ENCODE measurements at regions not wholly inside any gene's neighbourhood (a gene's known extent, or its start where the extent isn't known, plus 50 kb on each side); places are given as distances from the start of the nearest gene placed in this dataset.
"Not testable (repeated sequence)": the region's sequence is repeated elsewhere in the genome, so short reads cannot be mapped to it uniquely, and the experiment has no call there.

DNA sequence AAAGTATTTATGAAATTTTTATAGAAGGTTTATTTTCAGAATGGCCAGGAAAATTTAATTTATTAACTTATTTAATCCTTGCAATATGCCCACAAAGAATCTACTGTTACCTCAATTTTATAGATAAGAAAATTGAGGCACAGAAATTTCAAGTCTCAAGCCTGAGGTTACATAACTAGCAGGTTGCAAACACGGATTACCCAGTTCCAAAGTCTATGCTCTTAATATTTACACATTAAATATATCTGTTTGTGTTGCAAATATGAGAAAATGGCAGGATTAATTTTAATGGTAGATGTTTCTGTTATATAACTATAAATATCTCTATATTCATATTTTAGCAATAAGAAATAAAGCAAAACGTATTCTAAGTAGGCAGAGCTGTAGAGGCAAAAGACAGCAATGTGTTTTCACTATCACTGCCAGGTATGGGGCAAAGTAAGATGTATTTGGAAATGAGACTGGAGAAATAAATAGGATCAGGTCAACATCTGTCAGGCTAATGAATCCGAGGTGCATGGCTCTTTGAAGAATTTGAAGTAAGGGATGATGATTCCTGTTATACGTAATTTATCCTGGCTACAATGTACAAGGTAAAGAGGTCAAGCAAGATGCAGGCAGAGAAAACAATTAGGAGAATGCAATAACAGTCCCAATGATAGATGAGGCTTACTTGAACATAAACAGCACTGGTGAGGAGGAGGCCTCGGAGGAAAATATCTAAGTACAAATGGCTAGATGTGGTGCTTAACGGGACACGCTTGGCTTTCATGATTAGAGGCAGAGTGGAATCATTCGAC, 354.1 kb upstream of the VSTM2A start:
- TF ChIP-seq, protein P1, sequence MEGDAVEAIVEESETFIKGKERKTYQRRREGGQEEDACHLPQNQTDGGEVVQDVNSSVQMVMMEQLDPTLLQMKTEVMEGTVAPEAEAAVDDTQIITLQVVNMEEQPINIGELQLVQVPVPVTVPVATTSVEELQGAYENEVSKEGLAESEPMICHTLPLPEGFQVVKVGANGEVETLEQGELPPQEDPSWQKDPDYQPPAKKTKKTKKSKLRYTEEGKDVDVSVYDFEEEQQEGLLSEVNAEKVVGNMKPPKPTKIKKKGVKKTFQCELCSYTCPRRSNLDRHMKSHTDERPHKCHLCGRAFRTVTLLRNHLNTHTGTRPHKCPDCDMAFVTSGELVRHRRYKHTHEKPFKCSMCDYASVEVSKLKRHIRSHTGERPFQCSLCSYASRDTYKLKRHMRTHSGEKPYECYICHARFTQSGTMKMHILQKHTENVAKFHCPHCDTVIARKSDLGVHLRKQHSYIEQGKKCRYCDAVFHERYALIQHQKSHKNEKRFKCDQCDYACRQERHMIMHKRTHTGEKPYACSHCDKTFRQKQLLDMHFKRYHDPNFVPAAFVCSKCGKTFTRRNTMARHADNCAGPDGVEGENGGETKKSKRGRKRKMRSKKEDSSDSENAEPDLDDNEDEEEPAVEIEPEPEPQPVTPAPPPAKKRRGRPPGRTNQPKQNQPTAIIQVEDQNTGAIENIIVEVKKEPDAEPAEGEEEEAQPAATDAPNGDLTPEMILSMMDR (IDR thresholded peaks at IDR 0.05; ENCODE audit: poor library complexity, severe bottlenecking) = no peak
- ATAC-seq (ENCODE audit: low read depth) = no peak
- no peak overlapping the region for H3K27ac ChIP-seq (ENCODE audit: poor library complexity, severe bottlenecking)
- H3K4me3 ChIP-seq (ENCODE audit: severe bottlenecking) = no peak overlapping the region
- no peaks in the 10 kb centered on the region for H3K36me3 ChIP-seq (ENCODE audit: low read depth)
- no peak for DNase-seq (ENCODE audit: low spot score)
- H3K4me1 ChIP-seq (ENCODE audit: insufficient read depth, poor library complexity, severe bottlenecking) = no peaks in the 10 kb centered on the region
- no peaks in the 10 kb centered on the region for H3K27me3 ChIP-seq (ENCODE audit: insufficient read depth, poor library complexity, severe bottlenecking)
- H3K9me3 ChIP-seq (ENCODE audit: severe bottlenecking) = no peaks in the 10 kb centered on the region

DNA sequence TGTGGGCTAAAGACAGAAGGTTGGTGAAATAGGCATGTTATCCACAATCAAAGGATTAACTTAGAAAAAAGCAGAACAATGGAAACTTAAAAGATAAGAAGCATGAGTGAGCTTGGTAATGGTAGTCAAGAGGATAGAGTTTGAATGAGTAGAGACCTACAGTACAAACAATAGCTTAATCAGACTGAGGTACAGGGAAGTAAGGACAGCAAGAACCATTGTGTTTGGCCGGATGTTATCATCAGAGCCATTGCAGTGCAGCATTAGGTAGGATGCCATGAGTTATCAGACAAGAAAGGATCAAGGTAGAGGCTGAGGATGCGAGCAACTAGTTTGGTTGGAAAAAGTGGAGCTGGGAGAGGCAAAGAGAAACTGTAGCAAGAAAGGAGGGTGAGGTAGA, 353.3 kb upstream of the VSTM2A start:
- no peak overlapping the region for H3K27ac ChIP-seq (ENCODE audit: poor library complexity, severe bottlenecking)
- H3K27me3 ChIP-seq (ENCODE audit: insufficient read depth, poor library complexity, severe bottlenecking) = no peaks in the 10 kb centered on the region
- ATAC-seq (ENCODE audit: low read depth) (no peak), DNase-seq (ENCODE audit: low spot score) (no peak)
- H3K4me3 ChIP-seq (ENCODE audit: severe bottlenecking) = no peak overlapping the region
- no peaks in the 10 kb centered on the region for H3K36me3 ChIP-seq (ENCODE audit: low read depth)
- no peaks in the 10 kb centered on the region for H3K4me1 ChIP-seq (ENCODE audit: insufficient read depth, poor library complexity, severe bottlenecking)
- H3K9me3 ChIP-seq (ENCODE audit: severe bottlenecking) = no peaks in the 10 kb centered on the region
- TF ChIP-seq, protein P1 (IDR thresholded peaks at IDR 0.05; ENCODE audit: poor library complexity, severe bottlenecking) = no peak

DNA sequence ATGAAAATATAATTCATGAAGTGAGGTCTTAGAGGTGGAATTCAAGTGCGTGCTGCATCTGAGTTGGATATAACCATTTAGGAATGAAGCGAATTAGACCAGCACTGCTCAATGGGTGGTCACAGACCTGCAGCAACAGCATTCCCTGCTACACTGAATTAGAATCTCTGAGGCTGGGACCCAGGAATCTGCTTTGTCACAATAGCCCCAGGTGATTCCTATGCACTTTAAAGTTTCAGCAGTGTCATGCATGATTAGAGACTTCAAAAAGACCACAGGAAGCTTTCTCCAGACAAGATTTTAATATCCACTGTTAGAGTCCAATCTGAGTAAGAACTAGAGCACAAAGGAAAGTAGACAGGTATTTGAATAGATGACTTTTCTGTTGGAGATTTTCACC, 352.8 kb upstream of the VSTM2A start:
- no peak overlapping the region for H3K4me3 ChIP-seq (ENCODE audit: severe bottlenecking)
- H3K27ac ChIP-seq (ENCODE audit: poor library complexity, severe bottlenecking) = no peak overlapping the region
- H3K4me1 ChIP-seq (ENCODE audit: insufficient read depth, poor library complexity, severe bottlenecking) = no peaks in the 10 kb centered on the region
- no peaks in the 10 kb centered on the region for H3K27me3 ChIP-seq (ENCODE audit: insufficient read depth, poor library complexity, severe bottlenecking)
- DNase-seq (ENCODE audit: low spot score) = no peak
- no peak for ATAC-seq (ENCODE audit: low read depth)
- H3K9me3 ChIP-seq (ENCODE audit: severe bottlenecking) = no peaks in the 10 kb centered on the region
- TF ChIP-seq, protein P1 (IDR thresholded peaks at IDR 0.05; ENCODE audit: poor library complexity, severe bottlenecking) = no peak
- no peaks in the 10 kb centered on the region for H3K36me3 ChIP-seq (ENCODE audit: low read depth)

DNA sequence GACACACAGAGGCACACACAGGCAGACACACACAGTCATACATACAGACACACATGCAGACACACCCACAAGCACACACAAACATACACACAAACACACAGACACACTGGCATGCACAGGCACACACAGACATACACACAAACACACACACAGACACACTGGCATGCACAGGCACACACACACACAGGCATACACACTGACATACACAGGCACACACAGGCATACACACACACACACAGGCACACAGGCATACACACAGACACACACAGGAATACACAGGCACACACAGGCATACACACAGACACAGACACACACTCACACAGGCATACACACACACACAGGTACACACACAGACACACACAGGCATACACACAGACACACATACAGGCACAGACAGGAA, 340.7 kb upstream of the VSTM2A start:
- ATAC-seq (ENCODE audit: low read depth) (no peak), DNase-seq (ENCODE audit: low spot score) (no peak)
- H3K36me3 ChIP-seq (ENCODE audit: low read depth) = no peaks in the 10 kb centered on the region
- TF ChIP-seq, protein P1 (IDR thresholded peaks at IDR 0.05; ENCODE audit: poor library complexity, severe bottlenecking) = no peak
- no peak overlapping the region for H3K27ac ChIP-seq (ENCODE audit: poor library complexity, severe bottlenecking)
- no peaks in the 10 kb centered on the region for H3K4me1 ChIP-seq (ENCODE audit: insufficient read depth, poor library complexity, severe bottlenecking)
- H3K27me3 ChIP-seq (ENCODE audit: insufficient read depth, poor library complexity, severe bottlenecking) = no peaks in the 10 kb centered on the region
- no peaks in the 10 kb centered on the region for H3K9me3 ChIP-seq (ENCODE audit: severe bottlenecking)
- no peak overlapping the region for H3K4me3 ChIP-seq (ENCODE audit: severe bottlenecking)

DNA sequence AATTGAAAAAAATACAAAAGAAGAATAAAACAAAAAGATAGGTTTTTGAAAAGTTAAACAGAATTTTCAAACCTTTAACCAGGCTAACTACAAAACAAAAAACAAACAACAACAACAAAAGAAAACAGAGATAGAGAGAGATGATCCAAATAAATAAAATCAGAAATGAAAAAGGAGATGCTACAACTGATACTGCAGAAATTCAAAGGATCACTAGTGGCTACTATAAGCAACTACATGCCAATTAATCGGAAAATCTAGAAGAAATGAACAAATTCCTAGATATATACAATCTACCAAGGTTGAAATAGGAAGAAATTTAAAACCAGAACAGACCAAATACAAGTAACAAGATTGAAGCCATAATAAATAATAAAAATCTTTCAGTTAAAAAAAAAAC, 326.8 kb upstream of the VSTM2A start:
- no peak overlapping the region for H3K4me3 ChIP-seq (ENCODE audit: severe bottlenecking)
- TF ChIP-seq, protein P1 (IDR thresholded peaks at IDR 0.05; ENCODE audit: poor library complexity, severe bottlenecking) = no peak
- peaks cover 7% of the 10 kb centered on the region for H3K9me3 ChIP-seq (ENCODE audit: severe bottlenecking)

DNA sequence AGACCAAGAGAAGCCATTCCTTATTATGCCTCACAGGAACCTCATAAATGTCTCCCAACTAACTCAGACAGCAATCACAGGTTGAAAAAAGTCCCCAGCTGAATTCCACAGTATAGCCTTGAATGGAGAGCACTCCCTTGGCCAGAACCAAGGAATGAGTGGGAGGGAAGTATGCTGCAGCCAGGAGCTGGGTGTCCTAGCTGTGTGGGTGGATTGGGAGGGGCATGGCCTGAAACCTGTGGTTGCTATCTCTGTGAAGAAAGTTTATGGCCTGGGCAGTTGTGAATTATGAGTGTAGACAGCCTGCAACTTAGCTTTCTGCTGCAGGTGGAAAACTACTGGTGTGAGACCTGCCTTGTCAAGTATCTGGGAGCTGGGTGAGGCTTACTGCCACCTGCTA, 316.1 kb upstream of the VSTM2A start:
- H3K27ac ChIP-seq (ENCODE audit: poor library complexity, severe bottlenecking); ATAC-seq (ENCODE audit: low read depth): not testable (repeated sequence)

More for the DNA sequence above, 326.8 kb upstream of the VSTM2A start:
- Histone ChIP-seq H3K27ac (ENCODE audit: poor library complexity, severe bottlenecking) (no peak overlapping the region), H3K27me3 (ENCODE audit: insufficient read depth, poor library complexity, severe bottlenecking) (no peaks in the 10 kb centered on the region), H3K36me3 (ENCODE audit: low read depth) (no peaks in the 10 kb centered on the region), H3K4me1 (ENCODE audit: insufficient read depth, poor library complexity, severe bottlenecking) (no peaks in the 10 kb centered on the region)
- no peak for ATAC-seq (ENCODE audit: low read depth)
- no peak for DNase-seq (ENCODE audit: low spot score)

More for the DNA sequence above, 316.1 kb upstream of the VSTM2A start:
- not testable (repeated sequence) for H3K27me3 ChIP-seq (ENCODE audit: insufficient read depth, poor library complexity, severe bottlenecking); H3K9me3 ChIP-seq (ENCODE audit: severe bottlenecking); H3K4me3 ChIP-seq (ENCODE audit: severe bottlenecking); H3K4me1 ChIP-seq (ENCODE audit: insufficient read depth, poor library complexity, severe bottlenecking); DNase-seq (ENCODE audit: low spot score); H3K36me3 ChIP-seq (ENCODE audit: low read depth)
